Mesendoderm (in vitro differentiated cells): ENCODE measurements at regions not wholly inside any gene's neighbourhood (a gene's known extent, or its start where the extent isn't known, plus 50 kb on each side); places are given as distances from the start of the nearest gene placed in this dataset.

Experiments
- DNase-seq: peaks from one replicate; pipeline ENCODE4 v3.0.0; 2013
- H2AK5ac ChIP-seq: 2 replicates; pipeline ENCODE4 v1.6.1; 2013; ENCODE audit warnings: low read length, inconsistent platforms
- H2BK120ac ChIP-seq: 2 replicates; pipeline ENCODE4 v1.6.1; 2013; ENCODE audit warnings: low read depth, mild to moderate bottlenecking, low read length, moderate library complexity, mixed read lengths
- H2BK15ac ChIP-seq: replicated peaks from 2 replicates; pipeline ENCODE4 v1.6.1; 2013; ENCODE audit warnings: low read depth, mild to moderate bottlenecking, moderate library complexity
- H2BK5ac ChIP-seq: 2 replicates; pipeline ENCODE4 v1.6.1; 2013; ENCODE audit warnings: low read length, inconsistent platforms
- H3K18ac ChIP-seq: 2 replicates; pipeline ENCODE4 v1.6.1; 2013; ENCODE audit warnings: mild to moderate bottlenecking, low read length, mixed read lengths
- H3K23ac ChIP-seq: one replicate; pipeline ENCODE4 v1.6.1; 2013; ENCODE audit warnings: low read length
- H3K27ac ChIP-seq: 2 replicates; pipeline ENCODE4 v1.5.1; 2013; ENCODE audit warnings: low read depth, mild to moderate bottlenecking, inconsistent platforms, low read length, moderate library complexity
- H3K27me3 ChIP-seq: 2 replicates; pipeline ENCODE4 v1.6.1; 2013; ENCODE audit warnings: low read length, control low read depth, mild to moderate bottlenecking, inconsistent platforms; ENCODE audit not compliant: insufficient read depth, poor library complexity
- H3K36me3 ChIP-seq: 2 replicates; pipeline ENCODE4 v1.6.1; 2013; ENCODE audit warnings: low read length, inconsistent platforms; ENCODE audit not compliant: control insufficient read depth, insufficient read depth
- H3K4ac ChIP-seq: one replicate; pipeline ENCODE4 v1.6.1; 2013; ENCODE audit warnings: low read depth, mild to moderate bottlenecking, low read length, moderate library complexity
- H3K4me1 ChIP-seq: 2 replicates; pipeline ENCODE4 v1.6.1; 2013; ENCODE audit warnings: low read depth, low read length, inconsistent platforms; ENCODE audit not compliant: control insufficient read depth
- H3K4me2 ChIP-seq: 2 replicates; pipeline ENCODE4 v1.6.1; 2013; ENCODE audit warnings: low read length
- H3K4me3 ChIP-seq: 2 replicates; pipeline ENCODE4 v1.5.1; 2013; ENCODE audit warnings: mild to moderate bottlenecking, low read length
- H3K56ac ChIP-seq: one replicate; pipeline ENCODE4 v1.6.1; 2013; ENCODE audit warnings: low read length
- H3K79me1 ChIP-seq: 2 replicates; pipeline ENCODE4 v1.6.1; 2013; ENCODE audit warnings: low read length, inconsistent platforms
- H3K79me2 ChIP-seq: 2 replicates; pipeline ENCODE4 v1.6.1; 2013; ENCODE audit warnings: mild to moderate bottlenecking, low read length; ENCODE audit not compliant: control insufficient read depth, insufficient read depth
- H3K9ac ChIP-seq: 2 replicates; pipeline ENCODE4 v1.6.1; 2013; ENCODE audit warnings: low read length, inconsistent platforms
- H4K5ac ChIP-seq: one replicate; pipeline ENCODE4 v1.6.1; 2013; ENCODE audit warnings: low read length
- H4K8ac ChIP-seq: one replicate; pipeline ENCODE4 v1.6.1; 2013; ENCODE audit warnings: low read depth, mild to moderate bottlenecking, control low read depth, low read length, moderate library complexity
- WGBS: extraction: QIAGEN DNeasy Blood & Tissue Kit; methylation state at CpG from one replicate; pipeline ENCODE4 v1.1.7; 2013; ENCODE audit warnings: low lambda C conversion rate, missing lambda C conversion rate; ENCODE audit not compliant: insufficient coverage; ENCODE audit errors: extremely low coverage; 5-methylcytosine and 5-hydroxymethylcytosine counted together

- no peak overlapping the region for H3K4me3 ChIP-seq
- no peak overlapping the region for H3K23ac ChIP-seq
- no CpG with 5 or more reads among the region's 1 CpG for WGBS
- H3K56ac ChIP-seq, result no peak overlapping the region
- H2BK5ac ChIP-seq, result no peak overlapping the region
- no peak overlapping the region for H2BK15ac ChIP-seq
- H3K9ac ChIP-seq, result no peak overlapping the region
- H4K8ac ChIP-seq, result no peak overlapping the region
- no peaks in the 10 kb centered on the region for H3K79me1 ChIP-seq
- no peak overlapping the region for H3K18ac ChIP-seq
- no peak overlapping the region for H4K5ac ChIP-seq
- no peaks in the 10 kb centered on the region for H3K4me1 ChIP-seq
- no peak overlapping the region for H2BK120ac ChIP-seq
- DNase-seq, result no peak
- H3K4ac ChIP-seq, result no peak overlapping the region
- H3K27me3 ChIP-seq, result no peaks in the 10 kb centered on the region
- no peak overlapping the region for H2AK5ac ChIP-seq
- H3K36me3 ChIP-seq, result no peaks in the 10 kb centered on the region
- no peak overlapping the region for H3K27ac ChIP-seq
- no peaks in the 10 kb centered on the region for H3K79me2 ChIP-seq
- no peak overlapping the region for H3K4me2 ChIP-seq
Observed at GRCh38 chr1:199124351-199124750, 485.5 kb downstream of the PTPRC start.

- no CpG with 5 or more reads among the region's 2 CpGs for WGBS
- no peaks in the 10 kb centered on the region for H3K79me1 ChIP-seq
- H3K23ac ChIP-seq, result no peak overlapping the region
- no peak overlapping the region for H2AK5ac ChIP-seq
- H3K4me1 ChIP-seq, result no peaks in the 10 kb centered on the region
- H2BK15ac ChIP-seq, result no peak overlapping the region
- no peaks in the 10 kb centered on the region for H3K79me2 ChIP-seq
- H4K5ac ChIP-seq, result no peak overlapping the region
- no peak overlapping the region for H4K8ac ChIP-seq
- H3K4ac ChIP-seq, result no peak overlapping the region
- H3K36me3 ChIP-seq, result no peaks in the 10 kb centered on the region
- no peak overlapping the region for H2BK120ac ChIP-seq
- no peak overlapping the region for H3K4me3 ChIP-seq
- no peak overlapping the region for H2BK5ac ChIP-seq
- no peak overlapping the region for H3K27ac ChIP-seq
- H3K4me2 ChIP-seq, result no peak overlapping the region
- H3K27me3 ChIP-seq, result no peaks in the 10 kb centered on the region
- no peak overlapping the region for H3K18ac ChIP-seq
- no peak for DNase-seq
- no peak overlapping the region for H3K9ac ChIP-seq
- H3K56ac ChIP-seq, result no peak overlapping the region
Observed at GRCh38 chr1:199129247-199129646, 490.4 kb downstream of the PTPRC start.

- DNase-seq, result no peak
- no peak overlapping the region for H3K4me3 ChIP-seq
- H3K18ac ChIP-seq, result no peak overlapping the region
- H3K27me3 ChIP-seq, result no peaks in the 10 kb centered on the region
- no peak overlapping the region for H2BK15ac ChIP-seq
- no peak overlapping the region for H4K5ac ChIP-seq
- no CpG with 5 or more reads among the region's 1 CpG for WGBS
- H3K27ac ChIP-seq, result no peak overlapping the region
- no peaks in the 10 kb centered on the region for H3K4me1 ChIP-seq
- H3K4ac ChIP-seq, result no peak overlapping the region
- no peaks in the 10 kb centered on the region for H3K79me2 ChIP-seq
- no peaks in the 10 kb centered on the region for H3K79me1 ChIP-seq
- H2BK5ac ChIP-seq, result no peak overlapping the region
- H2BK120ac ChIP-seq, result no peak overlapping the region
- no peak overlapping the region for H2AK5ac ChIP-seq
- H3K4me2 ChIP-seq, result no peak overlapping the region
- no peaks in the 10 kb centered on the region for H3K36me3 ChIP-seq
- H3K23ac ChIP-seq, result no peak overlapping the region
- no peak overlapping the region for H4K8ac ChIP-seq
- no peak overlapping the region for H3K56ac ChIP-seq
- H3K9ac ChIP-seq, result no peak overlapping the region
Observed at GRCh38 chr1:199132006-199132405, 493.2 kb downstream of the PTPRC start.

GRCh38 chr1:199135901-199136300 is 497.1 kb downstream of the PTPRC start:
- Histone ChIP-seq H3K4me3 (no peak overlapping the region), H3K4me2 (no peak overlapping the region), H2BK15ac (no peak overlapping the region), H2AK5ac (no peak overlapping the region), H3K56ac (no peak overlapping the region), H3K79me2 (no peaks in the 10 kb centered on the region), H3K23ac (no peak overlapping the region), H4K5ac (no peak overlapping the region), H3K36me3 (no peaks in the 10 kb centered on the region), H3K27me3 (no peaks in the 10 kb centered on the region), H3K9ac (no peak overlapping the region), H2BK120ac (no peak overlapping the region), H3K4ac (no peak overlapping the region), H3K18ac (no peak overlapping the region), H2BK5ac (no peak overlapping the region), H3K79me1 (no peaks in the 10 kb centered on the region), H3K27ac (no peak overlapping the region), H4K8ac (no peak overlapping the region), H3K4me1 (no peaks in the 10 kb centered on the region)
- no CpG with 5 or more reads among the region's 4 CpGs for whole genome bisulfite sequencing
- DNase-seq, result no peak

GRCh38 chr1:199138061-199138460 is 499.2 kb downstream of the PTPRC start:
- Histone ChIP-seq H4K5ac (no peak overlapping the region), H3K23ac (no peak overlapping the region), H3K9ac (no peak overlapping the region), H3K79me1 (no peaks in the 10 kb centered on the region), H3K4me1 (no peaks in the 10 kb centered on the region), H3K4me3 (no peak overlapping the region), H2BK5ac (no peak overlapping the region), H3K4me2 (no peak overlapping the region), H4K8ac (no peak overlapping the region), H3K27ac (no peak overlapping the region), H3K18ac (no peak overlapping the region), H2BK120ac (no peak overlapping the region), H3K4ac (no peak overlapping the region), H3K79me2 (no peaks in the 10 kb centered on the region), H3K27me3 (no peaks in the 10 kb centered on the region), H2BK15ac (no peak overlapping the region), H3K56ac (no peak overlapping the region), H3K36me3 (no peaks in the 10 kb centered on the region), H2AK5ac (no peak overlapping the region)
- no peak for DNase-seq
- no CpG with 5 or more reads among the region's 1 CpG for WGBS

- Histone ChIP-seq H4K8ac (no peak overlapping the region), H2BK15ac (no peak overlapping the region), H2AK5ac (no peak overlapping the region), H2BK5ac (no peak overlapping the region), H3K18ac (no peak overlapping the region), H3K56ac (no peak overlapping the region), H3K79me1 (no peaks in the 10 kb centered on the region), H3K4me1 (no peaks in the 10 kb centered on the region), H3K4ac (no peak overlapping the region), H3K79me2 (no peaks in the 10 kb centered on the region), H2BK120ac (no peak overlapping the region), H3K9ac (no peak overlapping the region), H3K36me3 (no peaks in the 10 kb centered on the region), H3K4me2 (no peak overlapping the region), H3K27ac (no peak overlapping the region), H3K23ac (no peak overlapping the region), H3K4me3 (no peak overlapping the region), H3K27me3 (no peaks in the 10 kb centered on the region), H4K5ac (no peak overlapping the region)
- DNase-seq, result no peak
- no CpG with 5 or more reads among the region's 2 CpGs for WGBS
Observed at GRCh38 chr1:199149591-199149990, 510.8 kb downstream of the PTPRC start.
